ENCODE measurements at regions not wholly inside any gene's neighbourhood (a gene's known extent, or its start where the extent isn't known, plus 50 kb on each side); places are given as distances from the start of the nearest gene placed in this dataset.

- Histone ChIP-seq H3K36me3 (ENCODE audit: control insufficient read depth in 2 of 3, insufficient read depth in 3 of 3, low read length in 3 of 3) (no peaks in the 10 kb centered on the region), H3K27me3 (ENCODE audit: control insufficient read depth in 2 of 2, insufficient read depth in 2 of 2, low read length in 2 of 2) (no peaks in the 10 kb centered on the region), H3K4me1 (ENCODE audit: control insufficient read depth in 2 of 2, insufficient read depth in 2 of 2, low read length in 2 of 2) (no peaks in the 10 kb centered on the region), H3K27ac (ENCODE audit: low read depth, low read length) (no peak overlapping the region), H3K4me3 (ENCODE audit: low read length) (no peak overlapping the region), H3K9me3 (ENCODE audit: control insufficient read depth in 2 of 3, low read length in 3 of 3) (no peaks in the 10 kb centered on the region)
- peaks cover 10 to 58% (median 35%) of the 10 kb centered on the region in 11 donors for H3K9me3 Mint-ChIP-seq
- ATAC-seq (no peak), DNase-seq (no peak)
- peaks cover 0 to 5% (median 0%) of the 10 kb centered on the region in 5 donors for H3K27me3 Mint-ChIP-seq
- H3K36me3 Mint-ChIP-seq = peaks cover 0 to 4% (median 0%) of the 10 kb centered on the region in 5 donors
- ChIA-PET CTCF (no interaction called here), POLR2A (no interaction called here)
- no peak overlapping the region for H3K27ac Mint-ChIP-seq
- no peaks in the 10 kb centered on the region for H3K4me1 Mint-ChIP-seq
- intact Hi-C loops (cut with micrococcal nuclease) = no loop called here
- no peak overlapping the region for H3K4me3 Mint-ChIP-seq
Observed at GRCh38 chr1:71147637-71148360, 67.0 kb upstream of the ZRANB2 start.

- Mint-ChIP-seq H3K4me1 (no peaks in the 10 kb centered on the region), H3K36me3 (peaks cover 0 to 8% (median 0%) of the 10 kb centered on the region in 5 donors), H3K27ac (no peak overlapping the region), H3K27me3 (no peaks in the 10 kb centered on the region), H3K4me3 (no peak overlapping the region), H3K9me3 (peaks cover 5 to 74% (median 42%) of the 10 kb centered on the region in 11 donors)
- DNase-seq (no peak), ATAC-seq (no peak)
- POLR2A ChIA-PET = no interaction called here
- CTCF ChIA-PET = no interaction called here
- Histone ChIP-seq H3K9me3 (ENCODE audit: control insufficient read depth in 2 of 3, low read length in 3 of 3) (peaks cover 0 to 15% (median 3%) of the 10 kb centered on the region in 3 experiments), H3K36me3 (ENCODE audit: control insufficient read depth in 2 of 3, insufficient read depth in 3 of 3, low read length in 3 of 3) (no peaks in the 10 kb centered on the region), H3K27ac (ENCODE audit: low read depth, low read length) (no peak overlapping the region), H3K27me3 (ENCODE audit: control insufficient read depth in 2 of 2, insufficient read depth in 2 of 2, low read length in 2 of 2) (no peaks in the 10 kb centered on the region), H3K4me1 (ENCODE audit: control insufficient read depth in 2 of 2, insufficient read depth in 2 of 2, low read length in 2 of 2) (no peaks in the 10 kb centered on the region), H3K4me3 (ENCODE audit: low read length) (no peak overlapping the region)
- intact Hi-C loops (cut with micrococcal nuclease) = no loop called here
Observed at GRCh38 chr1:71135571-71135970, 54.7 kb upstream of the ZRANB2 start.
